ENCODE measurements at regions not wholly inside any gene's neighbourhood (a gene's known extent, or its start where the extent isn't known, plus 50 kb on each side); places are given as distances from the start of the nearest gene placed in this dataset.

- H3K27me3 ChIP-seq (ENCODE audit: control insufficient read depth, insufficient read depth, low read length): no peaks in the 10 kb centered on the region
- H3K36me3 ChIP-seq (ENCODE audit: control insufficient read depth, insufficient read depth, low read length): no peaks in the 10 kb centered on the region
- H3K4me1 ChIP-seq (ENCODE audit: control insufficient read depth, insufficient read depth, low read length): peaks cover 2% of the 10 kb centered on the region
- DNase-seq: no peak
- peak overlapping the region; percentile 33 for H3K27ac ChIP-seq (ENCODE audit: low read length)
- WGBS (ENCODE audit: insufficient coverage): no CpG with 5 or more reads among the region's 6 CpGs
- H3K9me3 ChIP-seq (replicated peaks; ENCODE audit: control insufficient read depth, low read depth, low read length): no peaks in the 10 kb centered on the region
- no peak overlapping the region for H3K4me3 ChIP-seq (ENCODE audit: low read length)
These were observed 127.6 kb downstream of the TMCO5A start for GRCh38 chr15:38061856-38062649.

DNA sequence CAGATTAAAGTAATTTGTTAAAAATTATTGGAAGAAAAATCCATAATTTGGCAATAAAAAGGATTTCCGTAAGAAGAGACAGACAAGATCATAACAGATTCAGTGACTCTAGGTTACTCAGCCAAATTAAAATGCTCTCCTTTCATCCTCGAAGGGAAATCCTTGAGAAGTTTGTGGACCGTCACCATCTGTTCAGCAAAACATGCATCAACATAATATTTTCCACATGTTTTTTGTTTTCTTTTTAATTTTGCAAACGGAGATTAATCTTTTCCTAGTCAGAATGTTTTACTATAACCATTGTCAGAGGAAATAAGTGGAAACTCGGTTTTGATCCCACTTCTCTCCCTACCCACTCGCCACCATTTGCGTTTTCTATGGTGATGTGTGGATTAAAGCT lies 128.3 kb downstream of the TMCO5A start:
- Histone ChIP-seq H3K36me3 (ENCODE audit: control insufficient read depth, insufficient read depth, low read length) (no peaks in the 10 kb centered on the region), H3K27me3 (ENCODE audit: control insufficient read depth, insufficient read depth, low read length) (no peaks in the 10 kb centered on the region), H3K9me3 (replicated peaks; ENCODE audit: control insufficient read depth, low read depth, low read length) (no peaks in the 10 kb centered on the region), H3K27ac (ENCODE audit: low read length) (peak overlapping the region; percentile 33), H3K4me3 (ENCODE audit: low read length) (no peak overlapping the region), H3K4me1 (ENCODE audit: control insufficient read depth, insufficient read depth, low read length) (peaks cover 2% of the 10 kb centered on the region)
- DNase-seq: peak; percentile 80
- 33% methylated on average over 1 of the region's 7 CpGs for WGBS (ENCODE audit: insufficient coverage)

DNA sequence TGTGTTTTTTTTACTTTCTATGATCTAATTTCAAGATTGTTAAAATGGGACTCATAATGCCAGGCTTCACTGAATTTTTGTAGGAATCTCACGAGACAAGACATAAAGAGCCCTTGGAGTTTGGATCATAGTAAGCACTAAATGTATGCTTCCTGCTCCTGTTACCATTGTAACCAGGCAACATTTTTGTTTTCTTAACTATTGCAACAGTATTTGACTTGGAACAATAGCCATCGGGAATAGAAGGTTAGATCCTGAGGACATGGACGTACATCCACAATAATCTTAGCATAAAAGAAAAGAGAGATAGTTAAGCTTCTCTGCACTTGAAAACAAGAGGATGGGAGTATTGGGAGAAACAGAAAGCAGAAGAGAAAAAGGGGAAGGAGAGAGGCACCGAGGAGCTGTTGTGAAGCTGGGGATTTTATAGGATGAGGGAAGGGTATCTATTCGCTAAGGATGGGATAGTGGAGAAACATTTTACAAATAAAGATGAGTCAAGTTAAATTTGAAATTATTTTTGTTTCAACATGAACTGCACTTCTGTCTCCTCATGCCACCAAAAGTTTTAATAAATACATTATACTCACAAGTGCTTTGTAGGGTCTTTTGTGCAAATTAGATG lies 131.4 kb downstream of the TMCO5A start:
- H3K27ac ChIP-seq (ENCODE audit: low read length): no peak overlapping the region
- H3K4me1 ChIP-seq (ENCODE audit: control insufficient read depth, insufficient read depth, low read length): peaks cover 20% of the 10 kb centered on the region
- no peaks in the 10 kb centered on the region for H3K9me3 ChIP-seq (replicated peaks; ENCODE audit: control insufficient read depth, low read depth, low read length)
- H3K4me3 ChIP-seq (ENCODE audit: low read length): no peak overlapping the region
- H3K36me3 ChIP-seq (ENCODE audit: control insufficient read depth, insufficient read depth, low read length): no peaks in the 10 kb centered on the region
- H3K27me3 ChIP-seq (ENCODE audit: control insufficient read depth, insufficient read depth, low read length): no peaks in the 10 kb centered on the region
- WGBS (ENCODE audit: insufficient coverage): 50% methylated on average over 2 of the region's 5 CpGs
- peak; percentile 82 for DNase-seq

- peaks cover 21% of the 10 kb centered on the region for H3K4me1 ChIP-seq (ENCODE audit: control insufficient read depth, insufficient read depth, low read length)
- H3K4me3 ChIP-seq (ENCODE audit: low read length): no peak overlapping the region
- no peak overlapping the region for H3K27ac ChIP-seq (ENCODE audit: low read length)
- DNase-seq: no peak
- no peaks in the 10 kb centered on the region for H3K27me3 ChIP-seq (ENCODE audit: control insufficient read depth, insufficient read depth, low read length)
- no peaks in the 10 kb centered on the region for H3K36me3 ChIP-seq (ENCODE audit: control insufficient read depth, insufficient read depth, low read length)
- H3K9me3 ChIP-seq (replicated peaks; ENCODE audit: control insufficient read depth, low read depth, low read length): no peaks in the 10 kb centered on the region
- WGBS (ENCODE audit: insufficient coverage): no CpG with 5 or more reads among the region's 3 CpGs
These were observed 132.2 kb downstream of the TMCO5A start for GRCh38 chr15:38066612-38067011.

- Histone ChIP-seq H3K27me3 (ENCODE audit: control insufficient read depth, insufficient read depth, low read length) (no peaks in the 10 kb centered on the region), H3K36me3 (ENCODE audit: control insufficient read depth, insufficient read depth, low read length) (no peaks in the 10 kb centered on the region), H3K27ac (ENCODE audit: low read length) (peak overlapping the region; percentile 94), H3K4me3 (ENCODE audit: low read length) (peak overlapping the region; percentile 9), H3K9me3 (replicated peaks; ENCODE audit: control insufficient read depth, low read depth, low read length) (no peaks in the 10 kb centered on the region), H3K4me1 (ENCODE audit: control insufficient read depth, insufficient read depth, low read length) (peaks cover 38% of the 10 kb centered on the region)
- WGBS (ENCODE audit: insufficient coverage): 0% methylated on average over 2 of the region's 7 CpGs
- DNase-seq: peak; percentile 92
These were observed 134.4 kb downstream of the TMCO5A start for GRCh38 chr15:38068626-38069391.

DNA sequence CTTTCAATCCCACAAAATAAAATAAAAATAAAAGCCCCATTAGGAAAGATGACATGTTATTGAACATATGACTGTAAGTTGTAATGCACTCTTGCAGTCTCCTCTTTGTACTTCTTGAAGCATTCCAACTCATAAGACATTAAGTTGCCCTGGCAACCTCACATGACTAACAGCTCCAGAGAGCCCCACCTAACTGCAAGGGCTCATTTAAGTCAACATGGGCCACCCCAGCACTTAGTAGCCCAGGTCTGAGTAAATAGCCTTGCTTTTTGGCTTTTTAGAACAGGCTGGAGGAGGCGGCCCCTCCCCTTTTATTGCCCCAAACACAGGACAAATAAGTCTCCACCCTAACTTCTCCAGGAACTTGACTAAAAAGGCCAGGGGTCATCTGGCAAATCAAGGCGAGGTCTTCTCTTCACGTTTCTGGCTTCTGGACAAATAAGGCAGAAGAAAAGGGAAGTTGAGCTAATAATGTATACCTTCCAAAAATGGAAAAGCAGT lies 135.1 kb downstream of the TMCO5A start:
- no peaks in the 10 kb centered on the region for H3K9me3 ChIP-seq (replicated peaks; ENCODE audit: control insufficient read depth, low read depth, low read length)
- no peaks in the 10 kb centered on the region for H3K27me3 ChIP-seq (ENCODE audit: control insufficient read depth, insufficient read depth, low read length)
- peaks cover 39% of the 10 kb centered on the region for H3K4me1 ChIP-seq (ENCODE audit: control insufficient read depth, insufficient read depth, low read length)
- peak overlapping the region; percentile 9 for H3K4me3 ChIP-seq (ENCODE audit: low read length)
- H3K36me3 ChIP-seq (ENCODE audit: control insufficient read depth, insufficient read depth, low read length): no peaks in the 10 kb centered on the region
- H3K27ac ChIP-seq (ENCODE audit: low read length): peak overlapping the region; percentile 94
- WGBS (ENCODE audit: insufficient coverage): 60% methylated on average over 1 of the region's 3 CpGs
- peak; percentile 82 for DNase-seq

GRCh38 chr15:38070778-38071177 lies 136.3 kb downstream of the TMCO5A start:
- no peak for DNase-seq
- Histone ChIP-seq H3K4me1 (ENCODE audit: control insufficient read depth, insufficient read depth, low read length) (peaks cover 39% of the 10 kb centered on the region), H3K36me3 (ENCODE audit: control insufficient read depth, insufficient read depth, low read length) (no peaks in the 10 kb centered on the region), H3K27me3 (ENCODE audit: control insufficient read depth, insufficient read depth, low read length) (no peaks in the 10 kb centered on the region), H3K9me3 (replicated peaks; ENCODE audit: control insufficient read depth, low read depth, low read length) (no peaks in the 10 kb centered on the region), H3K4me3 (ENCODE audit: low read length) (no peak overlapping the region), H3K27ac (ENCODE audit: low read length) (no peak overlapping the region)
- no CpG with 5 or more reads among the region's 4 CpGs for WGBS (ENCODE audit: insufficient coverage)

DNA sequence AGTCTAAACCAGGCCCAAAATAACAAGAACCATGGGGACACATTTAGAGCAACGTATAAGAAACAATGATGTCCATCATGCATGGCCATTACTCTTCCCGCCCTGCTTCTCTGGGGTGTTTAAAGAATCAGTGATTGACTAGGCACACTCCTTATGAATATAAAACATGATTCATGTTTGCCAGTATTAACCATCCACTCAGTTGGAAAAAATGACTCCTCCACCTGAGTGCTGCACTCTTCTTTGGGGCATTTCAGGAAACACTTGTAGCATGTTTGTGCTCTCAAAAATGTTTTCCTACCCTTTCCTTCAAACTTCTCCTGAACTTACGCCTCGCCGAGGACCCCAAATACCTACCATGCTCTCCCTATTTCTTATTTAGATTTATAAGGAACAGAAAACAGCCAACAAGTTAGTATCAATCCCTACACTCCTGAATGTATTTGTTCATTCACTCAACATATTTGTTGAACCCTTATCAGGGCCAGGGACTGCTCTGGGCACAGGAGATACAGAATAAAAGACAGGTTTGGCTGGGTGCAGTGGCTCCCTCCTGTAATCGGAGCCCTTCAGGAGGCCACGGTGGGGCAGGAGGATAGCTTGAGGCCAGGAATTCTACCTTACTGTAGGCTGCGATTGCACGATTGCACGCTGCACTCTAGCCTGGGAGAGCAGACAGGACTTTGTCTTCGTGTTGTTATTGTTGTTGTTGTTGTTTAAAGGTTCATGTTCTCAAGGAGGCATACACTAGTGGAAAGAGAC lies 137.0 kb downstream of the TMCO5A start:
- Histone ChIP-seq H3K4me1 (ENCODE audit: control insufficient read depth, insufficient read depth, low read length) (peaks cover 39% of the 10 kb centered on the region), H3K9me3 (replicated peaks; ENCODE audit: control insufficient read depth, low read depth, low read length) (no peaks in the 10 kb centered on the region), H3K36me3 (ENCODE audit: control insufficient read depth, insufficient read depth, low read length) (no peaks in the 10 kb centered on the region), H3K27ac (ENCODE audit: low read length) (peak overlapping the region; percentile 98), H3K4me3 (ENCODE audit: low read length) (no peak overlapping the region), H3K27me3 (ENCODE audit: control insufficient read depth, insufficient read depth, low read length) (no peaks in the 10 kb centered on the region)
- no peak for DNase-seq
- 80% methylated on average over 5 of the region's 11 CpGs for WGBS (ENCODE audit: insufficient coverage)

GRCh38 chr15:38072007-38072347 lies 137.5 kb downstream of the TMCO5A start:
- no peak for DNase-seq
- Histone ChIP-seq H3K27ac (ENCODE audit: low read length) (peak overlapping the region; percentile 98), H3K27me3 (ENCODE audit: control insufficient read depth, insufficient read depth, low read length) (no peaks in the 10 kb centered on the region), H3K9me3 (replicated peaks; ENCODE audit: control insufficient read depth, low read depth, low read length) (no peaks in the 10 kb centered on the region), H3K36me3 (ENCODE audit: control insufficient read depth, insufficient read depth, low read length) (no peaks in the 10 kb centered on the region), H3K4me1 (ENCODE audit: control insufficient read depth, insufficient read depth, low read length) (peaks cover 43% of the 10 kb centered on the region), H3K4me3 (ENCODE audit: low read length) (no peak overlapping the region)
- WGBS (ENCODE audit: insufficient coverage): 80% methylated on average over 1 of the region's 6 CpGs

Data from muscle of leg (tissue), 3 donors.